ENCODE measurements at regions not wholly inside any gene's neighbourhood (a gene's known extent, or its start where the extent isn't known, plus 50 kb on each side); places are given as distances from the start of the nearest gene placed in this dataset.

DNA sequence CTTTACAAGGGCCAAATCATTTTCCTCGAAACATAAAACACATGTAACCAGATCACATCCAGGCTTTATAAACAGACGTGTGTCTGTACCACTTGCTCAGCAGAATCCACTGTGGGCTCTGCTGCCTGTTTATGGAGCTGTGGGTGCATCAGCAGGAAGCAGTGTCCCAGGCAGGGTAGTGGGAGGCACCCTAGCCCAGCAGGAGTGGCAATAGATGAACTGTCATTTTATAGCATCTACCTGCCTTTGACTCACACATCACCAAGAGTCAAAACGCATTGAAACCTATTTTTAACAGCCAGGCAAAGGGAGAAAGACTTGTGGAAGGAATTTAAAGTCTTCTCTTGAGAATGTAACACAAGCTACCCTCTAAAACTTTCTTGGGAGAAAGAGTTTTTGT lies 169.1 kb upstream of the TENM3 start:
- TF ChIP-seq, protein P1, sequence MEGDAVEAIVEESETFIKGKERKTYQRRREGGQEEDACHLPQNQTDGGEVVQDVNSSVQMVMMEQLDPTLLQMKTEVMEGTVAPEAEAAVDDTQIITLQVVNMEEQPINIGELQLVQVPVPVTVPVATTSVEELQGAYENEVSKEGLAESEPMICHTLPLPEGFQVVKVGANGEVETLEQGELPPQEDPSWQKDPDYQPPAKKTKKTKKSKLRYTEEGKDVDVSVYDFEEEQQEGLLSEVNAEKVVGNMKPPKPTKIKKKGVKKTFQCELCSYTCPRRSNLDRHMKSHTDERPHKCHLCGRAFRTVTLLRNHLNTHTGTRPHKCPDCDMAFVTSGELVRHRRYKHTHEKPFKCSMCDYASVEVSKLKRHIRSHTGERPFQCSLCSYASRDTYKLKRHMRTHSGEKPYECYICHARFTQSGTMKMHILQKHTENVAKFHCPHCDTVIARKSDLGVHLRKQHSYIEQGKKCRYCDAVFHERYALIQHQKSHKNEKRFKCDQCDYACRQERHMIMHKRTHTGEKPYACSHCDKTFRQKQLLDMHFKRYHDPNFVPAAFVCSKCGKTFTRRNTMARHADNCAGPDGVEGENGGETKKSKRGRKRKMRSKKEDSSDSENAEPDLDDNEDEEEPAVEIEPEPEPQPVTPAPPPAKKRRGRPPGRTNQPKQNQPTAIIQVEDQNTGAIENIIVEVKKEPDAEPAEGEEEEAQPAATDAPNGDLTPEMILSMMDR (IDR thresholded peaks at IDR 0.05), result no peak
- TF ChIP-seq POLR2A (IDR thresholded peaks at IDR 0.05) (no peak), POLR2AphosphoS5 (IDR thresholded peaks at IDR 0.05) (no peak)
